ENCODE measurements at regions not wholly inside any gene's neighbourhood (a gene's known extent, or its start where the extent isn't known, plus 50 kb on each side); places are given as distances from the start of the nearest gene placed in this dataset.

DNA sequence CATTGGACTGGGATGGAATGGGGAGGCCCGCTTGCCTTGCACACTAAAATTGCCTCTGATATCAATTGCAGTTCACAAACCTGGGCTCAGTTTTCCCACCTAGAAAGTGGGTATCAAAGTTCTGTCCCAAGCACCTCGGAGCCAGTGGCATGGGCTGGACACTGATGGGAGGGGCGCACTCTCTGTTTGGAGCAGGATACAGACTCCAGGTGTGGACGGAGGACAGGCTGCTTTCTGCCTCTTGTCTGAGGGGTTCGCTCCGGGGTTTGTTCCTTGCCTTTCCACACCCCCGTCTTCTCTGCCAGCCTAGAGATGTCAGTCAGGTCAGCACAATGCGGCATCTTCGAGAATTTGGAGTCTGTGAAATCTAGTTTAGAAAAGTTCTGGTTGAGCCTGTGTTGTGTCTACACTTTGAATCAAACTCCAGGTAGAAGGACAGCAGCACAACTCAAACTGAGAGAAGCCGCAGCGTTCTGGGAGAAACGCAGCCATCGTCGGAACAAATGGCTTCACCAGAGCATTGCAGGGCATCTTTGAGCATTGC, 141.9 kb downstream of the TEX29 start:
- in situ Hi-C loops (cut with MboI; ENCODE audit: low pct_unique_long_range_greater_than_20kb, low sequenced_read_pairs, unreplicated experiment) = loop anchor here (25.0 kb wide), 1 partner anchor 1150 kb away; no protein-coding TSS in a partner anchor
- no peak for DNase-seq (ENCODE audit: low spot score)
- TF ChIP-seq, protein P1, sequence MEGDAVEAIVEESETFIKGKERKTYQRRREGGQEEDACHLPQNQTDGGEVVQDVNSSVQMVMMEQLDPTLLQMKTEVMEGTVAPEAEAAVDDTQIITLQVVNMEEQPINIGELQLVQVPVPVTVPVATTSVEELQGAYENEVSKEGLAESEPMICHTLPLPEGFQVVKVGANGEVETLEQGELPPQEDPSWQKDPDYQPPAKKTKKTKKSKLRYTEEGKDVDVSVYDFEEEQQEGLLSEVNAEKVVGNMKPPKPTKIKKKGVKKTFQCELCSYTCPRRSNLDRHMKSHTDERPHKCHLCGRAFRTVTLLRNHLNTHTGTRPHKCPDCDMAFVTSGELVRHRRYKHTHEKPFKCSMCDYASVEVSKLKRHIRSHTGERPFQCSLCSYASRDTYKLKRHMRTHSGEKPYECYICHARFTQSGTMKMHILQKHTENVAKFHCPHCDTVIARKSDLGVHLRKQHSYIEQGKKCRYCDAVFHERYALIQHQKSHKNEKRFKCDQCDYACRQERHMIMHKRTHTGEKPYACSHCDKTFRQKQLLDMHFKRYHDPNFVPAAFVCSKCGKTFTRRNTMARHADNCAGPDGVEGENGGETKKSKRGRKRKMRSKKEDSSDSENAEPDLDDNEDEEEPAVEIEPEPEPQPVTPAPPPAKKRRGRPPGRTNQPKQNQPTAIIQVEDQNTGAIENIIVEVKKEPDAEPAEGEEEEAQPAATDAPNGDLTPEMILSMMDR (IDR thresholded peaks at IDR 0.05; ENCODE audit: extremely low read depth, insufficient read depth, missing control alignments) = no peak

DNA sequence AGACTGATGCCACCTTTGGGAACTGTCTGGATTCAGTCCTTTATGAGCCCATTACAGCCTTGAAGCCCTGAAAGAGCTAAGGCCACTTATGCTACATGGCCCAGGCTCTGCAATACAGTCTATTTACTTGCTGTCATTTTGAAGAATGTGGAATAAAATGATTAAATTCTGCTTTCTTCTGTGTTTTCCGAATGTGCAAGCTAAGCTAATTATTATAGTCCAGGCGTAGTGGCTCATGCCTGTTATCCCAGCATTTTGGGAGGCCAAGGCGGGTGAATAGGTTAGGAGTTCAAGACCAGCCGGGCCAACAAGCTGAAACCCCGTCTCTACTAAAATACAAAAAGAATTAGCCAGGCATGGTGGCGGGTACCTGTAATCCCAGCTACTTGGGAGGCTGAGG, 142.5 kb downstream of the TEX29 start:
- TF ChIP-seq, protein P1 (IDR thresholded peaks at IDR 0.05; ENCODE audit: extremely low read depth, insufficient read depth, missing control alignments) = no peak
- in situ Hi-C loops (cut with MboI; ENCODE audit: low pct_unique_long_range_greater_than_20kb, low sequenced_read_pairs, unreplicated experiment) = loop anchor here (25.0 kb wide), 1 partner anchor 1149 kb away; no protein-coding TSS in a partner anchor
- no peak for DNase-seq (ENCODE audit: low spot score)

DNA sequence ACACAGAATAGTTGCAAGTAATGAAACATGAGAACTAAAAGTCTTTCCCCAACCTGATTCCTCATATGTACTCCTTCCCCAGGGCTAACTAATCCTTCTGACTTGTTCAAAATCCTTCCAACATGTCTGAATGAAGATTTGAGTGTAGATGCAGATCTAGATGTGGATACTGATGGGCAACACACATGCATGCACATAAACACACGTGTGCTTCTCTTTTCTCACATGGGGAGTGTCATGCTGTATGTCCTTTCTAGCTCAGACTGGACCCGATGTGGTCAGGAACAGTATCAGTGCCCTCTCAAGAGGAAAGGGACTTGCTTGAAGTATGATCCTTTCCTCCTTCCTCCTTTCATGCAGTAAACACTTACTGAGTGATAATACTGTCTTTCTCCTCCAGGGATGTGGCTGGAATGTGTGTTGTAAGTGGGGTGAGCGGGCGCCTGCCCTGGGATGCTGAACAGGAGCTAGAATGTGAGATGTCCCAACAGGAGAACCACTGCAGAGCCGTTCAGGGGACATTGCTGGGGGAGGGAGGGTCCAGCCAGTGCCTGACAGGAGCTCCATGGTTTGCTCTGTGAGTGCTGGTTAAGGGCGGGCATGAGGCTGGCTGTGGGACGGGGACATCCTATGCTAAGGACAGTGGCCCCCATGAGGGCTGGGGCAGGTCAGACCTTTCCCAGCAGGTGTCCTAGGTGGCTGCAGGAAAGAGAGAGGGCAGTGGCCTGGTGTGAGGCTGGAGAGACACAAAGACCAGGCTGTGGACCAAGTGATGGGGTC, 146.9 kb downstream of the TEX29 start:
- in situ Hi-C loops (cut with MboI; ENCODE audit: low pct_unique_long_range_greater_than_20kb, low sequenced_read_pairs, unreplicated experiment) = loop anchor here (25.0 kb wide), 1 partner anchor 1145 kb away; no protein-coding TSS in a partner anchor
- no peak for DNase-seq (ENCODE audit: low spot score)

DNA sequence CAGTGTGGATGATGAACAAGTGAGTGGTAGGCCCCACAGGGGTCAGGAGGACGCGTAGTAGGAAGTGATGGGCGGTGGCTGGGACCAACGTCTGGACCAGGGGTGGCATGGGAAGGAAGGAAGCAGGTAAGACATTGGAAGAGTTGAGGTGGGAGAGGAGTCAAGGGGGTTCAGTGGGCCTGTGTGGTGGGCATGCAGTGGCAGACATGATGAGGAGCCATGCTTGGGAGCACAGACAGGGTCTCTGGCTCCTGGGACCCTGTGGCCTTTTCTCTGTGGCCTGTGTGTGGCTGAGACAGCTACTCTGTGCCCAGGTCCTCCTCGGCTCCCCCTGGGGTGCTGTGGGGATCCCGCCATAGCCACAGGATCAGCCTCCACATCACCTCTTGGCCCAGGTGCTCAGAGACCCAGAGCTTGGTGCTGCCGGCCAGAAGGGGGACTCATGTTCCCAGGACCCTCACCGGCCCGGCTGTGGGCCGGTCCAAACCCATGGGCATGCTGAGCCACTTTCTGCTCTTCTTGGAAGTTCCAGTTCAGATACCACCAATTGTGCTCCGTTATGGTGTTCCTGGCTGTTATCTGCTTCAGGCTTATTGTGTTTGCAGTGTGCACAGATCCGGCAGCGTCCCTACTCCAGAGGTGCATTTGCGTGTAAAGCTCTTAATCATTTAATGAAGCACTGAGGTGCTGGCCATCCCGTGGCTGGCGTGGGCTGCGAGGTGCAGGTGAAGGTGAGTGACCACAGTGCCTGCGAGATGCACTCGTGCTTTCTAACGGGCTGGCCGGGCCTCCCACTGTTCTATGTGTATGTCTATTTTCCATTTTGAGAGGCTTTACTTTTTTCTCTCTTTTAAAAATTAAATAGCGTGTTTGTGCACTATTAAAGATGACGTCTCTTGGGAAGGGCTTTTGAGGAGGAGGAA, 147.9 kb downstream of the TEX29 start:
- in situ Hi-C loops (cut with MboI; ENCODE audit: low pct_unique_long_range_greater_than_20kb, low sequenced_read_pairs, unreplicated experiment) = loop anchor here (25.0 kb wide), 1 partner anchor 1144 kb away; no protein-coding TSS in a partner anchor
- DNase-seq (ENCODE audit: low spot score) = no peak
- TF ChIP-seq, protein P1 (IDR thresholded peaks at IDR 0.05; ENCODE audit: extremely low read depth, insufficient read depth, missing control alignments) = no peak

More for the DNA sequence above, 146.9 kb downstream of the TEX29 start:
- TF ChIP-seq, protein P1 (IDR thresholded peaks at IDR 0.05; ENCODE audit: extremely low read depth, insufficient read depth, missing control alignments) = no peak

DNA sequence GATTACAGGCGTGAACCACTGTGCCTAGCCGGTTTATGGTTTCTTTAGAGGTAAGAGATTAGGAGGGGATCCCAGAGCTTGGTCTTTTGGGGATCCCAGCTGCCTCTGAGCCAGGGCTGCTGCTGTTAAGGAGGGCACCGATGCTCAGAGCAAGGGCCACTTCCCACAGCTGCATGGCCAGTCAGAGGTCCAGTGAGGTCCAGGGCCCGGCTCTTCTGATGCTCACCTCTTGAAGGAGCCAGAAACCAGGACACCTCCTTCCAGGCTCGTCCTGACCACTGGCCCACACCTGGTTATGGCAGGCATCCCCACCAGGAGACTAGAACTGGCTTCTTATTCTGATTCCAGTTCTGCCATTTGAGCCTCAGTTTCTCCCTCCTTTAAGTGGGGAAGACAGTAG, 149.0 kb downstream of the TEX29 start:
- TF ChIP-seq, protein P1 (IDR thresholded peaks at IDR 0.05; ENCODE audit: extremely low read depth, insufficient read depth, missing control alignments) = no peak
- in situ Hi-C loops (cut with MboI; ENCODE audit: low pct_unique_long_range_greater_than_20kb, low sequenced_read_pairs, unreplicated experiment) = loop anchor here (25.0 kb wide), 1 partner anchor 1143 kb away; no protein-coding TSS in a partner anchor
- DNase-seq (ENCODE audit: low spot score) = no peak

DNA sequence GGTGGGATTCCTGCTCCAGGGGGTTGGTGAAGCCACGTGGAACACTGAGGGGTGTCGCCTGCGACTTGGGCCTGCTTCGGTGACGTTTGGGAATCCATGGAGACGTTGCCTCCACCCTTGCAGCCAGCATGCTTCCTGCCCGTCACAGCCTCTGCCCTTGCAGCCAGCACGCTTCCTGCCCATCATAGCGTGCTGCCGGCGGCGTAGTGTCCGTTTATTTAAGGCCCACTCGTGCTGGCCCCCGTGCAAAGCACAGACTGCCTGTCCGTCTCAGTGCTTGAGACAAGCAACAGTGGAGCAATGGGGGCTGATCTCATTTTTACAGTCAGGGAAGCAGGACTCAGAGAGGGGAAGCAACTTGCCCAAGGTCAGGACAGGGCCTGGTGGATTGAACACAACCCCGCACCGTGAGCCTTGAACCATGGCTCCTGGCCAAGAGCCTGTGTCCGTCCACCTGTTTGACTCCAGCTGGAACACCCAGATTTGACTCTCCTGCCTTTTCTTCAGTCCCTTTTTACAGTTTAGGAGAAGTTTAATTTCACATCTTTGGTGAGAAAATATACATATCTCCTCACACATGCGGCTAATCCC, 149.6 kb downstream of the TEX29 start:
- DNase-seq (ENCODE audit: low spot score) = no peak
- in situ Hi-C loops (cut with MboI; ENCODE audit: low pct_unique_long_range_greater_than_20kb, low sequenced_read_pairs, unreplicated experiment) = loop anchor here (25.0 kb wide), 1 partner anchor 1142 kb away; no protein-coding TSS in a partner anchor

More for the DNA sequence above, 149.6 kb downstream of the TEX29 start:
- TF ChIP-seq, protein P1 (IDR thresholded peaks at IDR 0.05; ENCODE audit: extremely low read depth, insufficient read depth, missing control alignments) = no peak
